ENCODE measurements at regions not wholly inside any gene's neighbourhood (a gene's known extent, or its start where the extent isn't known, plus 50 kb on each side); places are given as distances from the start of the nearest gene placed in this dataset.

DNA sequence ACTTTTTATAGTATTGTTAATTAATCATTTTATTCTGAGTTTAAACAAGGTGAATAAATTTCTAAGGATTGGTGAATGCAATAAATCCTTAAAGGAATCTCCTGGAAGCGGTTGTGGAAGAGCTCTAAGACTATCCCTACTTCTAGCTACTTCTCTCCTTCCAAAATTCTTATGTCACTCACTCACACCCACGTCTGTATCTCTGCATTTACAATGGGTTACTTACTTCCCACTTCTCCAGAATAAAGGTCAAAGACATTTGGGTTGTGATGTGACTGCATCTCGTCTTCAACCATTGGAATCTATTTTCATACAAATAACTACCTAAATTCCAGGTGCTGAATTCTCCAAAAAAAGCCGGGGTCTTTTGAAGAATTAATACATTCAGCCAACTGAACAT is 234.2 kb upstream of the MDFIC2 start:
- no peaks in the 10 kb centered on the region for H3K4me1 ChIP-seq
- no peak overlapping the region for H3K4me3 ChIP-seq
- H3K9me3 ChIP-seq: no peaks in the 10 kb centered on the region
- H3K27ac ChIP-seq: no peak overlapping the region
- no peak for DNase-seq (ENCODE audit: low spot score in 2 of 2)
- no peaks in the 10 kb centered on the region for H3K36me3 ChIP-seq
- TF ChIP-seq, protein P1, sequence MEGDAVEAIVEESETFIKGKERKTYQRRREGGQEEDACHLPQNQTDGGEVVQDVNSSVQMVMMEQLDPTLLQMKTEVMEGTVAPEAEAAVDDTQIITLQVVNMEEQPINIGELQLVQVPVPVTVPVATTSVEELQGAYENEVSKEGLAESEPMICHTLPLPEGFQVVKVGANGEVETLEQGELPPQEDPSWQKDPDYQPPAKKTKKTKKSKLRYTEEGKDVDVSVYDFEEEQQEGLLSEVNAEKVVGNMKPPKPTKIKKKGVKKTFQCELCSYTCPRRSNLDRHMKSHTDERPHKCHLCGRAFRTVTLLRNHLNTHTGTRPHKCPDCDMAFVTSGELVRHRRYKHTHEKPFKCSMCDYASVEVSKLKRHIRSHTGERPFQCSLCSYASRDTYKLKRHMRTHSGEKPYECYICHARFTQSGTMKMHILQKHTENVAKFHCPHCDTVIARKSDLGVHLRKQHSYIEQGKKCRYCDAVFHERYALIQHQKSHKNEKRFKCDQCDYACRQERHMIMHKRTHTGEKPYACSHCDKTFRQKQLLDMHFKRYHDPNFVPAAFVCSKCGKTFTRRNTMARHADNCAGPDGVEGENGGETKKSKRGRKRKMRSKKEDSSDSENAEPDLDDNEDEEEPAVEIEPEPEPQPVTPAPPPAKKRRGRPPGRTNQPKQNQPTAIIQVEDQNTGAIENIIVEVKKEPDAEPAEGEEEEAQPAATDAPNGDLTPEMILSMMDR (IDR thresholded peaks at IDR 0.05): no peak
- intact Hi-C loops (cut with DNase I): no loop called here
- no peaks in the 10 kb centered on the region for H3K27me3 ChIP-seq

DNA sequence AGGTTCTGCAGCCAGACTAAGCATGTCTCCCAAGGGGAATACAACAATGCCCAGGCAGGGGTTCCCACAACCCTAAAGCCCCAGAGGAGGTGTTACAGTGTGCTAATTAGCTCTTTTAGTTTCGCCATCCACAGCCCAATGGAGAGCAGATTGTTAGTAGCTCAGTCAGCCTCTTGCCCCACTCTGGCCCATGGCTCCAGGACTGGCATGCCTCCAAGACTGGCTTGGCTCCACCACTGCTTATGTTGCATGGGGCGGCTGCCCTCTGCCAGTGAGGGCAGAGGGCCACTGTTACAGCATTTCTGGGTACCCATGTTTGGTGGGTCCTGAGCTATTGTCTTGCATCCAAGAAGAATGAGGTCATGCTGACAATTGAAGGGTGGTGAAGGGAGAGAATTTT is 231.1 kb upstream of the MDFIC2 start:
- TF ChIP-seq, protein P1 (IDR thresholded peaks at IDR 0.05): no peak
- intact Hi-C loops (cut with DNase I): loop anchor here (5.0 kb wide), 1 partner anchor 649 kb away; no protein-coding TSS in a partner anchor
- no peak for DNase-seq (ENCODE audit: low spot score in 2 of 2)

DNA sequence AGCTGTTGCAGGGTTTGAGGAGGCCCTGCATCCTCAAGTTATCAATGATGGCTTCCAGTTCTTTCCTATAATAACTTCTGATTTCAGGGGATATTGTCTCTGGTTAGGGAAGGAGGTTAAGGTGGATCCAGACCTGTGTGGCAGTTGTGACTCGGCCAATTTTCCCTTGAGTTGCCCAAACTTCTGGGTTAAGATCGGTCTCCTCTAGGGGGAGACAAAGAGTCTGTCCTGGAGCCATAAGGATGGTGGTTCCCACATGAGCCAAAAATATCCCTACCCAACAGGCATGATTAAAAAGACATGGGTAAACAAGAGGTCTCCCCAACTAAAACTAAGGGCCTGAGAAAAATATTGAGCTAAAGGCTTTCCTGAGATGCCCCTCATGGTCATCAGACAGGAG is 227.5 kb upstream of the MDFIC2 start:
- Histone ChIP-seq H3K27ac (no peak overlapping the region), H3K4me1 (no peaks in the 10 kb centered on the region), H3K36me3 (no peaks in the 10 kb centered on the region), H3K4me3 (no peak overlapping the region), H3K9me3 (no peaks in the 10 kb centered on the region), H3K27me3 (no peaks in the 10 kb centered on the region)
- TF ChIP-seq, protein P1 (IDR thresholded peaks at IDR 0.05): no peak
- intact Hi-C loops (cut with DNase I): loop anchor here (5.0 kb wide), 1 partner anchor 652 kb away; no protein-coding TSS in a partner anchor
- DNase-seq (ENCODE audit: low spot score in 2 of 2): no peak

More for the DNA sequence above, 231.1 kb upstream of the MDFIC2 start:
- Histone ChIP-seq H3K4me1 (no peaks in the 10 kb centered on the region), H3K9me3 (no peaks in the 10 kb centered on the region), H3K27ac (no peak overlapping the region), H3K36me3 (no peaks in the 10 kb centered on the region), H3K27me3 (no peaks in the 10 kb centered on the region), H3K4me3 (no peak overlapping the region)

DNA sequence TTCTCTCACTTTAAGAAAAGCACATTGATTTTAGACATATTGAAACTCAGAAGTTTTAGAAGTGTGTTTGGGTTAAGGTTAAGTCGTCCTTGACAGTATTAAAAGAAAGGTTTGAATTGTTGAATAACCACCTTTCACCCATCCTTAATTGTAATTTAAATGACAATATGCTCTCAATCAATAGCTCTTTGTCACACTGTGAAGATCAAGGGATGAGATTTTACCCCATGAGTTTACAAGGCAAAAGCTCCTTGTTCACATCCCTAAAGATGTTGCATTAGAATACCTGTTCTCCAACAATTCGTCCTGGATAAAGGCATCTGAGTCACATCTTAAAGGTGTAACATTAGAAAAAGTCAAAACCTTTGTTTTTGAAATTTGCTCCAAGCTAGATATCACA is 220.4 kb upstream of the MDFIC2 start:
- H3K4me3 ChIP-seq: no peak overlapping the region
- H3K27ac ChIP-seq: no peak overlapping the region
- TF ChIP-seq, protein P1 (IDR thresholded peaks at IDR 0.05): no peak
- DNase-seq (ENCODE audit: low spot score in 2 of 2): no peak
- H3K4me1 ChIP-seq: no peaks in the 10 kb centered on the region
- no peaks in the 10 kb centered on the region for H3K27me3 ChIP-seq
- H3K36me3 ChIP-seq: no peaks in the 10 kb centered on the region
- H3K9me3 ChIP-seq: no peaks in the 10 kb centered on the region
- intact Hi-C loops (cut with DNase I): loop anchor here (5.0 kb wide), 3 partner anchors 774 to 1119 kb away; no protein-coding TSS in a partner anchor

DNA sequence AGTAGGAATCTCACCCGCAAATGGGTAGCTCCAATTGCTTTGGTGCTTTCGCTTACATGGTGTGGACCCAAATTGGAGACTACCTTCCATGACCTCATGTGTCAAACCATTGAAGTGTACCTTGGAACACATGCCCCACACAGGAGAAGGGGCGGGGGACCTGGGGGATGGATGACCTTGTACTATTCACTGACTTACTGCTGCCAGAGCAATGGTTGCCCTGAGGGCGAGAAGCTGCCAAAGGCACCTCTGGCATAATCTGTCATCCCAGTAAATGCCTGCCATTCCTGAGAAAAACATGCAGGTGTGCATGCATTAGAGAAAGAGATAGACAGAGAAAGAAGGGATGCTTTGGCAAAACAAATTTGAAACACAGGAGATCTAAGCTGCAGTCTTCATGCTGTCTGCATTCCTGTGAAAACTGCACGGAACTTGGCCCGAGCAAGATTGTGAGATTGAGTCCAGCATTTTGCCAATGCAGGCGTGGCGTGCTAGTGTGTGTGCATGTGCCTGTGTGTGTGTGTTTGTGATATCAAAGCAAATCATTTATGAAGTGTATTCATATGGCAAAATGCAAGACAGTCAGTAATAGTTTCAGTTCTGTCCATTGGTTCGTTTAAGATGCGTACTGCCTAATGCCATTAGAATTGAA is 219.5 kb upstream of the MDFIC2 start:
- no peak for DNase-seq (ENCODE audit: low spot score in 2 of 2)
- no peak overlapping the region for H3K4me3 ChIP-seq
- TF ChIP-seq, protein P1 (IDR thresholded peaks at IDR 0.05): no peak
- no peaks in the 10 kb centered on the region for H3K9me3 ChIP-seq
- H3K27me3 ChIP-seq: no peaks in the 10 kb centered on the region
- no peaks in the 10 kb centered on the region for H3K4me1 ChIP-seq
- intact Hi-C loops (cut with DNase I): loop anchor here (5.0 kb wide), 3 partner anchors 775 to 1120 kb away; no protein-coding TSS in a partner anchor
- no peak overlapping the region for H3K27ac ChIP-seq
- H3K36me3 ChIP-seq: no peaks in the 10 kb centered on the region

Measured in ascending aorta (tissue), 2 donors.